NCI-H526 (cell line): ENCODE measurements at regions not wholly inside any gene's neighbourhood (a gene's known extent, or its start where the extent isn't known, plus 50 kb on each side); places are given as distances from the start of the nearest gene placed in this dataset.
"Not testable (repeated sequence)": the region's sequence is repeated elsewhere in the genome, so short reads cannot be mapped to it uniquely, and the experiment has no call there.

Experiments used
- DNase-seq, 2 experiments: peaks; one replicate each; lab custom pipeline; 2025; lab: John Stamatoyannopoulos, UW

GRCh38 chr13:111621164-111621563 is 300.7 kb downstream of the TEX29 start:
- no peak for DNase-seq

GRCh38 chr13:111622051-111622531 is 301.6 kb downstream of the TEX29 start:
- DNase-seq, result no peak

- DNase-seq, result no peak
Measured at GRCh38 chr13:111623208-111623607, 302.8 kb downstream of the TEX29 start.

GRCh38 chr13:111623743-111624505 is 303.5 kb downstream of the TEX29 start:
- DNase-seq, result no peak

GRCh38 chr13:111625526-111626315 is 305.3 kb downstream of the TEX29 start:
- DNase-seq, result no peak

GRCh38 chr13:111626371-111627305 is 306.2 kb downstream of the TEX29 start:
- DNase-seq, result no peak

- DNase-seq, result no peak
Measured at GRCh38 chr13:111627596-111627995, 307.2 kb downstream of the TEX29 start.

- DNase-seq, result no peak
Measured at GRCh38 chr13:111629016-111629415, 308.6 kb downstream of the TEX29 start.

- no peak for DNase-seq
Measured at GRCh38 chr13:111629457-111629856, 309.0 kb downstream of the TEX29 start.

GRCh38 chr13:111629926-111630325 is 309.5 kb downstream of the TEX29 start:
- DNase-seq, result peak in 1 of 2 experiments; percentile 51

GRCh38 chr13:111630406-111630805 is 310.0 kb downstream of the TEX29 start:
- peak; percentile 7 to 74 for DNase-seq

- not testable (repeated sequence) for DNase-seq
Measured at GRCh38 chr13:111631271-111631670, 310.8 kb downstream of the TEX29 start.

- DNase-seq, result no peak
Measured at GRCh38 chr13:111632906-111633305, 312.5 kb downstream of the TEX29 start.

GRCh38 chr13:111633401-111633800 is 313.0 kb downstream of the TEX29 start:
- no peak for DNase-seq

- no peak for DNase-seq
Measured at GRCh38 chr13:111634410-111634809, 314.0 kb downstream of the TEX29 start.

- DNase-seq, result no peak
Measured at GRCh38 chr13:111636271-111636670, 315.8 kb downstream of the TEX29 start.

- no peak for DNase-seq
Measured at GRCh38 chr13:111636804-111637203, 316.4 kb downstream of the TEX29 start.

GRCh38 chr13:111637365-111637764 is 316.9 kb downstream of the TEX29 start:
- DNase-seq, result no peak

GRCh38 chr13:111638233-111638632 is 317.8 kb downstream of the TEX29 start:
- DNase-seq, result no peak

GRCh38 chr13:111639196-111639705 is 318.8 kb downstream of the TEX29 start:
- no peak for DNase-seq

GRCh38 chr13:111640006-111640405 is 319.6 kb downstream of the TEX29 start:
- no peak for DNase-seq

GRCh38 chr13:111640476-111640875 is 320.0 kb downstream of the TEX29 start:
- no peak for DNase-seq
